ENCODE measurements at regions not wholly inside any gene's neighbourhood (a gene's known extent, or its start where the extent isn't known, plus 50 kb on each side); places are given as distances from the start of the nearest gene placed in this dataset.

- TF ChIP-seq HMGXB4 (CRISPR knock-in tag; IDR thresholded peaks at IDR 0.05; ENCODE audit: borderline replicate concordance in 1 of 2, low read depth in 1 of 2) (no peak), GLMP (CRISPR knock-in tag; IDR thresholded peaks at IDR 0.05; ENCODE audit: borderline replicate concordance) (no peak), IRF2 (CRISPR knock-in tag; IDR thresholded peaks at IDR 0.05) (no peak), TBX3 (IDR thresholded peaks at IDR 0.05; ENCODE audit: borderline replicate concordance) (no peak), SALL2 (CRISPR knock-in tag; IDR thresholded peaks at IDR 0.05) (no peak), ZNF274 (CRISPR knock-in tag; IDR thresholded peaks at IDR 0.05) (no peak)
Measured at GRCh38 chr11:18865951-18866350, 73.3 kb downstream of the MRGPRX1 start (continued).

GRCh38 chr11:18865261-18865660 is 73.7 kb upstream of the PTPN5 start:
- WGBS (ENCODE audit: low lambda C conversion rate): 33% methylated on average over 3 of the region's 3 CpGs
- in situ Hi-C loops (cut with HindIII; ENCODE audit: extremely low pct_ligation_motif_present, low pct_unique_long_range_greater_than_20kb): no loop called here
- no peaks in the 10 kb centered on the region for H3K4me1 ChIP-seq (ENCODE audit: insufficient read depth, low read length)
- POLR2A ChIA-PET: no interaction called here
- no peak overlapping the region for H3K4me3 ChIP-seq (replicated peaks in 1 of 3; ENCODE audit: insufficient read depth in 1 of 3, low read depth in 2 of 3, low read length in 3 of 3)
- FAIRE-seq (no peak), DNase-seq (ENCODE audit: low spot score) (no peak), ATAC-seq (no peak)
- no peak overlapping the region for H3K27ac ChIP-seq (ENCODE audit: extremely low read length, insufficient read depth, low read length)
- no TSS peak for BruUV-seq (replicated peaks)
- H3K27me3 ChIP-seq (ENCODE audit: control insufficient read depth in 1 of 2, insufficient read depth in 2 of 2, low read length in 2 of 2): peaks cover 2 to 20% of the 10 kb centered on the region in 2 experiments; a peak in 4 of 5 replicates
- no peak overlapping the region for H2AFZ ChIP-seq (ENCODE audit: low read length)
- no peak for TF ChIP-seq ARNTL (CRISPR knock-in tag; IDR thresholded peaks at IDR 0.05)
- TF ChIP-seq TCF7L2 (IDR thresholded peaks at IDR 0.05; ENCODE audit: low read depth, low read length): no peak
- no peak for TF ChIP-seq ZNF503 (CRISPR knock-in tag; IDR thresholded peaks at IDR 0.05)
- no peak for TF ChIP-seq TBX3 (IDR thresholded peaks at IDR 0.05; ENCODE audit: borderline replicate concordance)
- no peak for TF ChIP-seq ZNF335 (CRISPR knock-in tag; IDR thresholded peaks at IDR 0.05)
- no peak for TF ChIP-seq ZNF292 (CRISPR knock-in tag; IDR thresholded peaks at IDR 0.05; ENCODE audit: borderline replicate concordance, low read depth)
- no peak for TF ChIP-seq FOXP1 (IDR thresholded peaks at IDR 0.05)
- TF ChIP-seq FOXP1 (CRISPR knock-in tag; IDR thresholded peaks at IDR 0.05): no peak
- no peak for TF ChIP-seq SRSF1 (optimal IDR thresholded peaks at IDR 0.05; ENCODE audit: low read depth, low read length)
- TF ChIP-seq CBFB (CRISPR knock-in tag; IDR thresholded peaks at IDR 0.05): no peak
- no peak for TF ChIP-seq ZNF879 (CRISPR knock-in tag; IDR thresholded peaks at IDR 0.05)
- TF ChIP-seq SIN3A (IDR thresholded peaks at IDR 0.05; ENCODE audit: borderline replicate concordance, low read depth, low read length): no peak
- TF ChIP-seq EED (CRISPR knock-in tag; IDR thresholded peaks at IDR 0.05): no peak
- TF ChIP-seq MED8 (CRISPR knock-in tag; IDR thresholded peaks at IDR 0.05; ENCODE audit: insufficient replicate concordance): no peak
- no peak overlapping the region for H3K4me2 ChIP-seq (ENCODE audit: low read depth, low read length)
- intact Hi-C loops (cut with micrococcal nuclease; ENCODE audit: unreplicated experiment): no loop called here
- CTCF ChIA-PET (ENCODE audit: low intra/inter-chr PET ratio, low total read pairs): no interaction called here
- H3K36me3 ChIP-seq (replicated peaks in 1 of 2; ENCODE audit: control insufficient read depth in 1 of 2, insufficient read depth in 2 of 2, low read length in 2 of 2): no peaks in the 10 kb centered on the region
- H3K9me3 ChIP-seq (ENCODE audit: low read length): no peaks in the 10 kb centered on the region
- H3K79me2 ChIP-seq (ENCODE audit: insufficient read depth, low read length): no peaks in the 10 kb centered on the region
- no peaks in the 10 kb centered on the region for H4K20me1 ChIP-seq (ENCODE audit: insufficient read depth, low read length)
- H3K9ac ChIP-seq (ENCODE audit: insufficient read depth, low read depth, low read length): no peak overlapping the region

Data from HepG2 (cell line).